Germinal center (tissue), 1 donor: ENCODE measurements at regions not wholly inside any gene's neighbourhood (a gene's known extent, or its start where the extent isn't known, plus 50 kb on each side); places are given as distances from the start of the nearest gene placed in this dataset.

Experiments used
- DNase-seq: peaks from one replicate; pipeline ENCODE4 v3.0.0; 2012; ENCODE audit warnings: mixed read lengths, low spot score

DNA sequence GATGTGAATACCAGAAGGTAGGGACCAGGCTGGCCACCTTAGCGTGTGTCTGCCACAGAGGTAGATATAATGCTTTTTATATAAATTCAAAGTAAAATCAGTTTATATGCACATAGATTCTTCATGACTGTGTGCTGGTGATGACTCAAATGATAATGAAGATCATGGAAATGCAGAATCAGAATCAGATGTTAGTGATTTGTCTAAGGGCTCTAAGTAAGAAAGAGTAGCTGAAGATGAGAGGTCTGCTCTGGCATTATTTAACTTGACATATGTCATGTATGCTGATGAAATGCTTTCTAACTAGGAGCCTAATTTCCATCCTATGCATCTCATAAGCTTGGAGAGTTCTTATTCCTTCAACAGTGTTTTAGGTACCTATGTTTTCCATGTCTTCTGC lies 50.3 kb upstream of the DPH6 start:
- no peak for DNase-seq

DNA sequence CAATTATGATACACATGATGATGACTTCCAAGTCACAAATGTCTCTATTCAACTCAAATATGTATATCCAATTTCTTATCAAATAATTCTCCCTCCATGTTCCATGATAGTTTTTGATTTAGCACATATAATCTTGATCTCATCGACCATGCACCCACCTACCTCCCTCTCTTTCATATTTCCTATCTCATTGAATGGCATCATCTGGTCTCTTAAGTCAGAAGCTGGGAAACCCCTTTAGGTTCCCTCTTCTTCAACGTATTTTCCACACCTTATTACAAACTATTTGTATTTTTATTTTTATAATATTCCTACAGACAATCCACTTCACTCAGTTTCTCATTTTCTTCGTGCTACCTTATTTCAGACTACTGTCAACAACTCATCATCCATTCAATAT lies 56.9 kb upstream of the DPH6 start:
- no peak for DNase-seq

DNA sequence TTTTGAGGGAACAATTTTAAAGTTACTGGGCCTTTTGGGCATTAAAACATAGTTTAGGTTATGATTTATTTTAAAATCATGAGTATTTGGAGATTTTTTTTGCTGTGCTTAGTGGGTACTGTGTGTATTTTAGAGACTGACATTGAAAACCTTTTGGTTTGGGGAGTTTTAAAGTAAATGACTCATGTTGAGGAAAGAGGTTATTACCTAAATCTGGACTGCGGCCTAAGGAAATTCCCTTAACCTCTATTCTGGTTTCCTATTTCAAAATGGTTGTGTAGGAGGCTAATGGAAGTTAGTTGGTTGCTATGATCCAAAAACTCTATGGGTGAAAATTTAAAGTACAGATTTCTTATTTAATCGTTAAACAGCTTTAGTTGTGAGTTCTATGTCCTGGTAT lies 57.3 kb upstream of the DPH6 start:
- no peak for DNase-seq

DNA sequence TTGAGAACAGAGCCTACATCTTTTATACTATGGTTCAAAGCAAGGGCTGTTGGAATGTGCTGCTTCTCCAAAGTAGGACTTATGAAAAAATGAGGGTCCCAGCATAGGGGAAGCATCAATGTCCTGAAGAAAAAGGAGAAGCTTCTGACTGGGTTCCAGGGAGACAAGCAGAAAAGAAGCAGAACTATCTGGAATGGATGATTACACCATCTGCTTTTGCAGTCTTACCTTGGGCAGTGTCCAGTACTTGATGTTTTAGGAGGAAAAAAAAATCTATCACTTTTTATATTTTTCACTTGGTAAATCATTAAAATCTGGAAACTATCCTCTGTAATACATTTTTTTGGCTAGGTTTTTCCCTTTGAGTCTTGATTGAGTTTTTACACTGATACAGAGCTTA lies 57.9 kb upstream of the DPH6 start:
- DNase-seq: no peak

DNA sequence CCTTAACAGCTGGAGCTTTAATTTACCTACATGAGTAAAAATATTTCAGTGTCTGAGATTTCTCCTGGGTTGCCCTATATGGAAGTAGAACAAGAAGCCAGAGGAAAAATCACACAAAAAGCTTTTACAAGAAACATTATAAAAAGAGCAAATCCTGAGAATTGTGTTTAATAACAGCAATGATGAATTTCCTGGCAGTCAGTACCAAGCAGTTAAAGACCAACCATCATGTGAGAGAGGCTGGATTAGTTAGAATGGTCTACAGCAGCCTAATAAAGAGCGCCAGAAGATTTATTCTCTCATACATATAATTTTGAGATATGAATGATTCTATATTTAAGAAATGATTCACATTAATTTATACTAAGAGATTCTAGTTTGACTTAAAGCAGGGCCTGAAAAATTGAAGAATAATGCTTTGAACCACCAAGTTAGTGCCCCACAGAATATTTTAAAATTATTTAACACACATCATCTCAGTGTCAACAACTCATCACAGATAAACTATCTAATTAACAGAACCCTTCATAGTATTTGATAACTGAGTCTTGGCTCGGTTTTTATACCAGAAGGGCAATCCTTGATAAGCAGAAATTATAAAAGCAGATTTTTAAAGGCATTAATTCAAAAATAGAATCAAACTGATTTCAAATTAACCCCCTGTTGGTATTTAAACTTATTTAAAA lies 59.9 kb upstream of the DPH6 start:
- DNase-seq: no peak

DNA sequence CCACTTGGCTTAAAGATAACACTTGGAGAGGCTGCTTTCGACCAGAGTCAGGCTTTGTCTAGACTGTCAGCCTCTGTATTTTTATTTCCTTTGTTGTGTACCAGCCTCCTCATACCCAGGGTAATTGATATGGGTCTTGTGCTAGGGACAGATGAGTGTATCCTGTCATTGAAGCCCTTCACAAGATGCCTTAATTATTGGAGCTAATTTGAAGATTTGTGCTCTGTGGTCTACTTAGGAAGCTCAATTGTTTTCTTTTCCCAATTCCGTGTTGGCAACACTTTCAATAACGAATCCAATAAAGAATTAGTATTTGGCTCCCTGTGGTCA lies 60.5 kb upstream of the DPH6 start:
- DNase-seq: no peak

DNA sequence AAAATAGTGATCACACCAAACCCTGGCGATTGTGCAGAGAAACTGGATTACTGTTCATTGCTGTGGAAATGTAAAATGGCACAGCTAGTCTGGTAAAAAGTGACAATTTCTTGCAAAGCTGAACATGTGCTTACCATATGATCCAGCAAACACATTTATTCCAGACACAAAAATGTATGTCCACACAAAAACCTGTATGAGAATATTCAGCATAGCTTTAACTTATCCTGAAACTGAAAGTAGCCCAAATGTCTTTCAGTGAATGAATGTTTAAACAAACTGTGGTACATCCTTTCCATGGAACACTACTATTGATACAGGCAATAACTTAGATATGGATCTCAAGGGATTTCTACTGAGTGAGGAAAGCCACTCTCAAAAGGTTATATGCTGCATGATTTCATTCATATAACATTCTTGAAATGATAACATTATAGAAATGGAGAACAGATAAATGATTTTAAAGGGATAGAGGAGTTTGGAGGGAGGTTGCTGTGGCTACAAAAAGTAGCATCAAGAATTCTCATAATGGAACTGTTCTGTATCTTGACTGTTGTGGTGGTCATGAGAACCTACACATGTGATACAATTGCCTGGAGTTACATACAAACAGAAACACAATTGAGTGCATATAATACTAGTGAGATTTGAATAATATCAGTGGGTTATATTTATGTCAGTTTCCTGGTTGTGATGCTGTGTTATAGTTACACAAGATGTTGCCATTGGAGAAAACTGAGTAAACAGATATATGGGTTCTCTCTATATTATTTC lies 70.7 kb upstream of the DPH6 start:
- DNase-seq: no peak

DNA sequence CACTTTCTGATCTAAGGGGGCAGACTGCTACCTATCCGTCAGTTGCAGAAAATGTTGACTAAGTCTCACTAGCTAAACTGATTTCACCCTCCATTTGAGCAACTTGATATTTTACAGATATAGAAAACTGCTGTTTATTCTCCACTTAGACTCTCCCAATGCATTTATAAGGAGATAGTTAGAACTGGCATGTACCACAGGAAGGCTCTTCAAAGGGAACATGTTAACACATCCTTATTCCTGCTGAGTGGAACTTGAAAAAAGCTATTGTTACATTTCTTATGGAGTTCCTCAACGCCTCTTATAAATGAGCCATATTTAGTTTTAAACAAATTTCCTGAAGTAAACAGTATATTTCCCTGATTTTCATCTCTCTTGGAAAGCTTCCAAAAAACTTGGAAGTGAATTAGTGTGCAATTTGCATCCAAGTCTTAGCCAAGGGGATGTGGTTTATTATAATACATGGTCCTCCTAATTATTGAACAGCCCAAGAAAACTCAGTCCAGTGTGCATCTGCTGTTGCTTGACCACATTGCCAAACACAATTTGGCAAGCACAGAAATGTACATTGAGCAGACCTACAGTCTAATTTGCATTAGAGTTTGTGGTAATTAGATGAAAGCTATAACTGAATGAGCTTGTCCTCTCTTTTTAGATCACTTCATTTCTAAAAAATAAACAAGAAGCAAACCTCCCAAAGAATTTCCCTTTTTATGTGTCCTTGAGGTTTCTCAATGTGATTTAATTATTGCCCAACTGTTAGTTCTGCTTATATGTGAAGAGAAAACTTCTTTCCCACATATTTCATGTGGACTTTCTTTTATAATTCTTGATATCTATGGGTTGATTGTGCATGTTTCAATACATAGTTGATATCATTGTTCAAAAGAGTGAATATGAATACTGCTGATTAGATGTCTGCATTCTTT lies 72.6 kb upstream of the DPH6 start:
- no peak for DNase-seq

DNA sequence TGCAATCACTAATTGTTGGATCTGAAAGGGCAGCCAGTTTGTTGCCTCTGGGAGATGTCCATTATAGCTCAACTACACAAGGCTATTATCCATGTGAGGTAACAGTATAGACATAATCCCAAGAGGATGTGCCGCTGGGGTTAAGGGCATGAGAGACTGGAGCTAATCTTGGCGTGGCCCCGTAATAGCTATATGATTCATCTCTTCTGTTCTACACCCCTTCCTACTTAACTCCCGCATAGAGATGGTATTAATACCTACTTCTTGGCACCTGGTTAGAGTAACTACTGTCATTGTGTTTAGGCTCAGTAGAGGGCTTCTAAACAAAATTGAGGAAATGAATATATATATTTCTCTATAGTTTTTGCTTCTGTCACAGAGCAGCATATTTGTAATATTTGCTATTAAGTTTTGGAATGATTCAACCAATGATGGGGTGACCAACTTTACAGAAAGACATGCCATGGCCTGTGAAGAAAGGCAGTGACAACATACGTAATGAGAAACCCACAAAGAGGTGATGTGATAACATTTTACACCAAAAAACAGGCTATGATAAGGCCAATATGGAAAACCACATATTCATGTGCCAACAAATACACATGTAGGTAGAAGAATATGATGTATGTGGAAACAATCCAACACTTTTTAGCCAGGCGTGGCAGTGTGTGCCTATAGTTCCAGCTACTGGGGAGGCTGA lies 76.8 kb upstream of the DPH6 start:
- DNase-seq: no peak

DNA sequence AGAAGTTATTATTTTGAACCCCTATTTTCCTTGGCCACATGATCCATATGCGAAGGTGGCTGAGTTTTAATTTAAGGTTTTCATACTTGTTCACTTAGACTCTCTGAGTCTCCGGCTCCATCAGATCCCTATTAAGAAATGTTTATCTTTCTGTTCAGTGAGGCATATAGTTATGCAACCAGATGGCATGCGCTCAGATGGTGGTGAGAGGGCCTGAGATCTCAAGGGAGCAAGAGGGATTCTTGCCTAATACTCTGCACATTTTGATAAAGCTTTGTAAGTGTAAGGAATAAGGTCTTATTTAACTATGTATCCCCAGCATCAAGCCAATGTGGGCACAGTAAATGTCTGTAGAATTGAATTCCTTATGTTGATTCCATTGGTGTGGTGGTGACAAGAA lies 78.9 kb upstream of the DPH6 start:
- no peak for DNase-seq

DNA sequence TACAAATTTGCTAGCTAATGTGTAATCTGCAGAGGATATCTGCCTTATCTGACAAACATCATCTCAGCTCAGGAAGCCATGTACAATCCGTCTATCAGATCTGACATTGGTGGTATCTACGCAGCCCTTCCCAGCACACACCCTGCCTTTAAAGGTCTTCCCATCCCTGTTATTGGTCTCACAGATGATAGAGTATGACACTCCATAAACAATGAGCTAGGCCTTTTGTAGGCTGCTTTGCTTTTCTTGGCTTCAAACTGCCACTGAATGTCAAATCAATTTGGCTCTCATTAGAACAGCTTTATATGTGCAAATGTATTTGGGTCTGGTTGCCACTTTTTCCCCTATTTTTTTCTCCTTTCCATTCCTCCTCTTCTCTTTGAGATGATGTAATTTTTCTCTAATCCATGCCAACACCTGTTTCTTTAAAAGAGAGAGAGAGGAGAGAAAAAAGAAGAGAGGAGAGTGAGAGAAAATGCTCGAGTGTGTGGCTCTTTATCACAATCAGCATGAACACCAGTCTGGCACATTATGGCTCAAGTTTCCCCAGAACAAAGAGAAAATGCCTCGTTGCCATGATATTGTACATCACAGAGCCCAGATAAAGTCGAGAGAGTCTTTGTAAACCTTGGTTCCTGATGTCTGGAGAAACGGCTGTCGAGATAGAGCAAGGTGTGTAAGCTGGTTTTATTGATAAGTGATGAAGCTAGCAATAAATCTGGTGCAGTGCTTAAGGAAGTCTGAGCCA lies 80.8 kb upstream of the DPH6 start:
- DNase-seq: no peak

DNA sequence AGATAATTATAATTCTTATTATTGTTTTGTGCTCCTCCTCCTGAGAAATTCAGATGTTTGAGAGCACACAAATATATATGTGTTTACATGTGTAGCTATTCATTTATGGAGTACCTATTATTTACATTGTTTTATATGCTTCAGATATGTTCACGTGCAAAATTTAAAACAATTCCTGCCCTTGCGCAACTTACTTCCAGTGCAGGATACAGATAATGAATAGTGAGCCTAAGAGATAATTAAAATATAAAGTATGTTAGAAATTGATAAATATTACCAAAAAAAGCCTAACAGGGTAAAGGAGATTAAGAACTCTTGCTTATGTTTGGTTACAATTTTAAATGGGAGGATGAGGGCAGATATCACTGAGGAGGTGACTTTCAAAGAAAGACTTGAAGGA lies 81.7 kb upstream of the DPH6 start:
- DNase-seq: no peak

DNA sequence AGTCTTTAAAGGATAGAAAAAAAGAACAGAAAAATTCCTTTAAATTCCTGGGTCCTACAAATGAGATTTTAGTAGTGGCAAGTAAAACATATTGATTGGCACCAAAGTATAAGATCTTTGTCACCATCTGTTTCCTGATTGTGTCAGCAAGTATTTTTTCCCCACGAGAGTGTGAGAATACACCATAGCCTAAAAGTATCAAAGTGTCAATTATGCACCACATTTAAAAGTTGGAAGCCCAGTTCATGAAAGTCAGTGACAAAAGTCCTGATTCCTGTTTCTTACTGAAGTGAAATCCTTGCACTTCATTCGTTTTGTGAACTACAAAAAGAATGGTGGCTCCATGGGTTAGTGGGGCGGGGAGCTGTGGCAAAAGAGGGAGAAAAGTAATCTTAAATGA lies 83.8 kb upstream of the DPH6 start:
- DNase-seq: no peak

DNA sequence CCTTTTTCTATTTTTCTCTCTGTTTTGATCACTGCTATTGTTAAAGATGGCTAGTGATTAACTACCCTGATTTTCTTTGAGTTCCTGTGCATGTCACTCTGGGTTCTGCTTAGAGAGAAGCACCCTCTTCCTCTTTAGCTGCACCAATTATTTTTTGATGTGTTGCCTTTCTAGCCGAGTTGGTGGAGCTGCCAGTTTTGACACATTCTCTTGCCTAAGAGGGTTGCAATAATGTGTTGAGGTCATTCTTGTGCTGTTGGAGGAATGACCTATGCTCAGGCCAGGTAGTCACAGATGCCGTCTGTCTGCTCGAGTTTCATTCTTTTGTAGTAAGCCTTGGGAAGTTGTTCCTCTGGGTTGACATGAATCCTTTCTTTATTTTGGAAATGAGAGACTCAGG lies 84.6 kb upstream of the DPH6 start:
- DNase-seq: no peak

DNA sequence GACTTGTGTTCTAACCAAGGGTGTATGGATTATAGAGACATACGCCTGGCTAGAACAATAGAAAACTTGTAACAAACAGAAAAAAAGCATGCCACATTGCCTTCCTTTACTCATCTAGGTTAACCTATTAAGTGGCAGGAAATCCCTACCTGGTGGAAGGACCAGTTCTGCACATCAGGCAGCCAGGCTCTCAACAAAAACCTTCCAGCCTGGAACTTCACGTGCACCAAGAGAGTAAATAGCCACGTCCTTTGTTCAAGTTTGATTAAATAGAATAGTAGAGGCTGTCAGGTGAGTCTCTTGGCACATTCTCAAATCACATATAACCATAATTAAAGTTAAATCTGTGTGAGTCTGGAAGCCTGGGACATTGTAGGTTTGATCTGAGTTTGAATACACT lies 85.0 kb upstream of the DPH6 start:
- DNase-seq: no peak

DNA sequence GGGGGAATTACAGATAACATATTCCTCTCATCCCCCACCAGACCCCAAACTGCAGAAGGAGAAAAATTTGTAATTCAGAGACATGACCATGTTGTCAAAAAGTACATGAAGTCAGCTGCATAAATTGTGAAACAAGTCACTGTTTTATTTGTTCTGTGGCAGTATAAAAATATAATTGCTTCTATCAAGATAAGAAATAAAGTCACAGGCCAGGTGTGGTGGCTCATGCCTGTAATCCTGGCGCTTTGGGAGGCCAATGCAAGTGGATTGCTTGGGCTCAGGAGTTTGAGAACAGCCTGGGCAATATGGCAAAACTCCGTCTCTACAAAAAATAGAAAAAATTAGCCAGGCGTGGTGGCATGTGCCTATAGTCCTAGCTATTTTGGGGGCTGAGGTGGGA lies 87.7 kb upstream of the DPH6 start:
- no peak for DNase-seq

DNA sequence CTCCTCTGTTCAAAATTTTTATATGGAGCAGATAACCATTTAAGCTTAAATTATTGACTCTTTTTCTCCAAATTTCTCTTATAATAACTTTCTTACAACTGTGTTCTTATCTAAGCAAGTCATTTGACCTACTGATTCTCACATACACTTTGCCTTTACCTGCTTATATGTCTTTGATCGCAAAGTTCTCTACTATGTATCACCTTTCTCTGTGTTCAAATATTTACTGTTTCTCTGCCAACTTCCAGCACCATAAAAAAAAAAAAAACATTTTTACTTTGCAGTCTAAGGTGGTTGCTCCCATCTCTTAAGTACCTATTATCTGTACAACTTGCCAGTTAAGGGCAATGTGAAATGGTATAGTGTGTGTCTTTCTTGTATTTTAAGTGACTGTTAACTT lies 100.8 kb upstream of the DPH6 start:
- no peak for DNase-seq

DNA sequence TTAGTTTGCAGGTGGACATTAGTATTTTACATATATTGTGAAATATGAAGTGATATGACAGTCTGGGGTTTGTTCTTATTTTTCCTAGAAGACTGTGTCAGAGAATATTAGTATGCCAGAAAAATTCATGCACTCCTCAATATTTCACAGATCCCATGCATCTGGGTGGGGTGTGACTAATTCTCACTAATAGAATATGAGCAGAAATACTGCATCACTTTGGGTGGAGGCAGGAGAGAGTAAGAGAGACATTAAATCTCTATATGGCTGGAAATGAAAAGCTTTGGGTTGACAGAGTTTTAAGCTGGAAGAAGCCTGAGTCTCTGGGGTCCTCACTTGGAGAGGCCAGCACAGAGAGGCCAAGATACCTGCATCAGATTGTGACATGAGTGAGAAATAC lies 101.3 kb upstream of the DPH6 start:
- no peak for DNase-seq

DNA sequence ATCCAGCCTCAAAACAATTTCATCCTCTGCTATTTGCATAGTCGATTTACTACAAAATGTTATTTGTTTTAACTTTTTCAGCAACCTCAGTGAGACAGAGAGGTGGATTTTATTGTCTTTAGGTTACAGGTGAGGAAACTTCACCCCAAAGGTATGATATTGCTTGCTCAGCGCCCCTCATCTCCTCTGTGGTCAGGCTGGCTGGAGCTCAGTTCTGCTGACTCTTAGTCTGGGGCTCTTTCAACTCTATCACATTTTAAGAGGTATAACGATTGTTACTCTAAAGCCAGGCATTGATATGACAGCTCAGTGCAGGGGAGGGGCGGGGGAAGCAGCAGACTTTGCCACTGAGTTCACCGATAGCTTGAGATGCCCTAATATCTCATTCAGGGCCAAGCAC lies 103.0 kb upstream of the DPH6 start:
- DNase-seq: no peak

DNA sequence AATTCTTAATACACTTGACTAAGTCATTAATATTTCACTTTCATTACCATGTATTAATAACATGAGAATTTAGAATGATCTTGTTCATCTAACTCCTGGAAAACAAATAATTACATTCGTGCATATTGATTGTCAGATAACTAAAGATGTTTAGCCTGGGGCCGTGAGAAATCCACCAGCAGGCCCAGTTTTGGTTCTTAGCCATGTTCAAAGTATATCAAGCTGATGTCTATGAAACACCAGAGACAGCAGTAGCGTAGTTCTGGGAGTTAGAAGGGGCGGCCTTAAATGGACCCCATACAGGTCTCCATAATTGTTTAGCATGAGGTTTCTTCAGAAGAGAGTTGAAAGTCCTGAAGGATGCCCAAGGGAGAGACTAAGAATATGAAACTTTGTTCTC lies 103.6 kb upstream of the DPH6 start:
- no peak for DNase-seq

DNA sequence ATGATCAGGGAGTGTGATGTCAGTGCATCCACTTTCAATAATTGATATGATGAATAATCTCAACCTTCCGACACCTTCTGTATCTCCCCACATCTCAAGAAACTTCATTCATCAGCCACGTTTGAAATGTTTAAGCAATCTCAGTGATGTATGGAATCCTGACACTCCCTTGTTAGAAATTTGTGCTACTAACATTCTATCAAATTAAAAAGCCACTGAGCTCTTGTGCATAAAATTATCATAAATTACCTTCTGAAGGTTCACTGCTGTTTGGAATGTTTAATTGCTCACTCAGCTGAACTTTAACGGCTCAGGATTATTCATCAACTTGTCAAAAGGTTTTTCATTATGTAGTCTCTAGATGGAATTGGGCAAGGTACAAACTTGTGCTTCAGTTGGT lies 108.4 kb upstream of the DPH6 start:
- no peak for DNase-seq
